GM12878 (cell line): ENCODE measurements at regions not wholly inside any gene's neighbourhood (a gene's known extent, or its start where the extent isn't known, plus 50 kb on each side); places are given as distances from the start of the nearest gene placed in this dataset.

ENCODE experiments used
- ATAC-seq: fragments of 200-7000 bp; cut with Tn5 transposase; 3 replicates; pipeline ENCODE4 v1.9.1; 2020; ENCODE audit warnings: mild to moderate bottlenecking, moderate library complexity
- BruUV-seq: library from RNA; stranded (reverse); fragments of 400-500 nt; replicated peaks from 2 replicates; lab custom pipeline; 2021; lab: Mats Ljungman, UMichigan
- CTCF ChIA-PET: fragments of 300-600 bp; sonication (Branson Sonifier 250); formaldehyde crosslinking; extraction: SDS; loops from one replicate; lab custom pipeline; 2021; ENCODE audit warnings: inconsistent platforms; lab: Yijun Ruan, JAX
- POLR2A ChIA-PET: fragments of 350-600 bp; formaldehyde crosslinking; extraction: SDS; loops from one replicate; lab custom pipeline; 2021; ENCODE audit warnings: inconsistent platforms; lab: Charles Lee
- RAD21 ChIA-PET: fragments of 300-600 bp; sonication (Branson Sonifier 250); formaldehyde crosslinking; loops from one replicate; lab custom pipeline; 2023; ENCODE audit warnings: antibody characterized with exemption; ENCODE audit not compliant: unreplicated experiment; lab: Charles Lee
- SMC1A ChIA-PET: fragments of 300-600 bp; sonication (Branson Sonifier 250); formaldehyde crosslinking; loops from one replicate; lab custom pipeline; 2023; ENCODE audit not compliant: unreplicated experiment, uncharacterized antibody; lab: Charles Lee
- DNase-seq: peaks from one replicate; pipeline ENCODE4 v3.0.0-alpha.2; 2011; ENCODE audit warnings: low read depth, low spot score
- FAIRE-seq: peaks from 3 replicates; lab custom pipeline; 2011; peaks lifted over from hg19 to GRCh38; lab: Jason Lieb, UNC
- H2AFZ ChIP-seq: 2 replicates; pipeline ENCODE4 v1.6.0; 2011; ENCODE audit warnings: low read depth, low read length, control low read depth; ENCODE audit not compliant: control insufficient read depth
- H3K27ac ChIP-seq: 2 replicates; pipeline ENCODE4 v1.5.1; 2011; ENCODE audit warnings: control low read depth; ENCODE audit not compliant: control insufficient read depth, insufficient read depth
- H3K27me3 ChIP-seq, 2 experiments: replicated peaks in 1 of 2; 2 replicates each; pipeline versions ENCODE4 v1.6.0 to v1.6.1; 2011; ENCODE audit warnings: low read length in 1 of 2; ENCODE audit not compliant: control insufficient read depth in 2 of 2, insufficient read depth in 2 of 2
- H3K36me3 ChIP-seq, 2 experiments: 2 replicates each; pipeline ENCODE4 v1.5.1; 2011; ENCODE audit warnings: low read length in 1 of 2; ENCODE audit not compliant: control insufficient read depth in 2 of 2, insufficient read depth in 2 of 2
- H3K4me1 ChIP-seq: 2 replicates; pipeline ENCODE4 v1.6.1; 2011; ENCODE audit warnings: mild to moderate bottlenecking, low read length, moderate library complexity, mixed read lengths; ENCODE audit not compliant: control insufficient read depth, insufficient read depth
- H3K4me2 ChIP-seq: 2 replicates; pipeline ENCODE4 v1.6.0; 2011; ENCODE audit warnings: control low read depth; ENCODE audit not compliant: control insufficient read depth, insufficient read depth
- H3K4me3 ChIP-seq: fragments of 200-600 bp; sonication (generic); 2 replicates; pipeline ENCODE4 v1.5.1; 2016
- H3K79me2 ChIP-seq: 2 replicates; pipeline ENCODE4 v1.6.0; 2011; ENCODE audit warnings: low read length; ENCODE audit not compliant: control insufficient read depth, insufficient read depth
- H3K9ac ChIP-seq: 2 replicates; pipeline ENCODE4 v1.8.0; 2011; ENCODE audit warnings: low read length, control low read depth, mixed read lengths; ENCODE audit not compliant: control insufficient read depth, insufficient read depth
- H3K9me3 ChIP-seq: replicated peaks from 3 replicates; pipeline ENCODE4 v1.5.1; 2011; ENCODE audit warnings: mild to moderate bottlenecking, low read length; ENCODE audit not compliant: control insufficient read depth, insufficient read depth
- H4K20me1 ChIP-seq: 2 replicates; pipeline ENCODE4 v1.6.0; 2011; ENCODE audit not compliant: control insufficient read depth, insufficient read depth
- CBX5 ChIP-seq: sonication (generic); IDR thresholded peaks from 2 replicates; pipeline ENCODE4 v1.6.1; 2016; ENCODE audit warnings: low read depth, moderate library complexity, mild to moderate bottlenecking, inconsistent platforms
- CHD4 ChIP-seq: fragments of 200-600 bp; sonication (generic); IDR thresholded peaks from 2 replicates; pipeline ENCODE4 v1.6.1; 2016; ENCODE audit warnings: mild to moderate bottlenecking
- CREM ChIP-seq: IDR thresholded peaks from 2 replicates; pipeline ENCODE4 v1.6.1; 2014; ENCODE audit warnings: antibody characterized with exemption, low read depth
- E2F8 ChIP-seq: fragments of 450-650 bp; IDR thresholded peaks from 2 replicates; pipeline ENCODE4 v1.6.1; 2018; ENCODE audit warnings: mild to moderate bottlenecking, low read depth, moderate library complexity; ENCODE audit not compliant: partially characterized antibody
- EP300 ChIP-seq, 2 experiments: fragments of 150-350 bp in 1 of 2; IDR thresholded peaks; 2 replicates each; pipeline ENCODE4 v1.6.1; 2011 to 2012; ENCODE audit warnings: low read depth in 2 of 2, low read length in 2 of 2, borderline replicate concordance in 1 of 2, improper control_type of control experiment in 1 of 2, inconsistent platforms in 1 of 2; ENCODE audit not compliant: control insufficient read depth in 1 of 2
- NFIC ChIP-seq: IDR thresholded peaks from 2 replicates; pipeline ENCODE4 v1.6.1; 2012; ENCODE audit warnings: low read depth, mild to moderate bottlenecking, inconsistent platforms, low read length, moderate library complexity
- RUNX3 ChIP-seq: IDR thresholded peaks from 2 replicates; pipeline ENCODE4 v1.6.1; 2012; ENCODE audit warnings: low read length, inconsistent platforms
- SMAD5 ChIP-seq: IDR thresholded peaks from 2 replicates; pipeline ENCODE4 v1.6.1; 2016; ENCODE audit warnings: antibody characterized with exemption, low read depth
- TARDBP ChIP-seq: IDR thresholded peaks from 2 replicates; pipeline ENCODE4 v1.6.1; 2016; ENCODE audit warnings: borderline replicate concordance
- TBL1XR1 ChIP-seq: IDR thresholded peaks from 2 replicates; pipeline ENCODE4 v1.6.1; 2012; ENCODE audit warnings: low read depth, low read length, improper control_type of control experiment
- ZBED1 ChIP-seq: IDR thresholded peaks from 2 replicates; pipeline ENCODE4 v1.6.1; 2016; ENCODE audit warnings: borderline replicate concordance
- in situ Hi-C: fragments of 300-500 bp; cut with MboI; formaldehyde crosslinking; loops from 9 replicates; pipeline ENCODE4 v1.14.3; 2018; ENCODE audit warnings: mixed read lengths
- intact Hi-C: fragments of 100-400 bp; cut with micrococcal nuclease; formaldehyde crosslinking; loops from one replicate; pipeline ENCODE4 v1.14.2; 2022; ENCODE audit not compliant: unreplicated experiment
- TF ChIP-seq, protein P1 (sequence below): IDR thresholded peaks from 2 replicates; pipeline ENCODE4 v1.6.1; 2012; ENCODE audit warnings: low read depth, low read length, improper control_type of control experiment
- TF ChIP-seq, protein P2 (sequence below): fragments of 450-650 bp; IDR thresholded peaks from 2 replicates; pipeline ENCODE4 v1.6.1; 2017; ENCODE audit warnings: antibody characterized with exemption, mild to moderate bottlenecking, moderate library complexity
- TF ChIP-seq, protein P3 (sequence below): fragments of 450-650 bp; formaldehyde crosslinking; IDR thresholded peaks from 2 replicates; pipeline ENCODE4 v1.4.0; 2022; ENCODE audit warnings: mild to moderate bottlenecking, moderate library complexity

DNA sequence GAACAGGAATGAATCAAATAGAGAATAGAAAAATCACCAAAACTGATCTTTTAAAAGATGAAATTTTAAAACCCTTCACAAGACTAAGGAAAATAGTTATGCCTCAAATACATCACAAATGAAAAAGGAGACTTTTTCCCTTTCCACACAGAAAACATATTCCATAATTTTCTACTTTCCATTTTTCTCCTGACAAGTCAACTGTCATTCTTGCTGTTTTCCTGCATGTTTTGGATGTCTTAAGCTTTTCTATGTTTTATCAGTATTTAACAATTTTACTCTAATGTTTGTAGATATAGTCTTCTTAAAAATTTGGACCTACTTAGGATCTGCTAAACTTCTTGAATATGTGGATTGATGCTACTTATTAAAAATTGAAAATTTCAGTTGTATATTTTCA lies 810.8 kb downstream of the OLFM4 start:
- no peaks in the 10 kb centered on the region for H3K36me3 ChIP-seq
- FAIRE-seq (no peak), DNase-seq (no peak), ATAC-seq (no peak)
- no peak overlapping the region for H3K27ac ChIP-seq
- no peaks in the 10 kb centered on the region for H3K9me3 ChIP-seq
- in situ Hi-C loops (no loop called here), intact Hi-C loops (no loop called here)
- ChIA-PET SMC1A (no interaction called here), CTCF (no interaction called here), POLR2A (no interaction called here), RAD21 (no interaction called here)
- H2AFZ ChIP-seq: no peak overlapping the region
- H3K4me2 ChIP-seq: no peak overlapping the region
- no peak overlapping the region for H3K9ac ChIP-seq
- no peaks in the 10 kb centered on the region for H4K20me1 ChIP-seq
- no peaks in the 10 kb centered on the region for H3K79me2 ChIP-seq
- no peaks in the 10 kb centered on the region for H3K27me3 ChIP-seq
- TF ChIP-seq TARDBP (no peak), CREM (no peak), NFIC (no peak), RUNX3 (no peak), EP300 (IDR thresholded peaks at IDR 0.05; ENCODE audit: borderline replicate concordance in 1 of 2, control insufficient read depth in 1 of 2, low read depth in 2 of 2, low read length in 2 of 2) (no peak), CHD4 (no peak), TBL1XR1 (no peak), ZBED1 (no peak), CBX5 (no peak), E2F8 (no peak), SMAD5 (no peak)
- TF ChIP-seq, protein P1, sequence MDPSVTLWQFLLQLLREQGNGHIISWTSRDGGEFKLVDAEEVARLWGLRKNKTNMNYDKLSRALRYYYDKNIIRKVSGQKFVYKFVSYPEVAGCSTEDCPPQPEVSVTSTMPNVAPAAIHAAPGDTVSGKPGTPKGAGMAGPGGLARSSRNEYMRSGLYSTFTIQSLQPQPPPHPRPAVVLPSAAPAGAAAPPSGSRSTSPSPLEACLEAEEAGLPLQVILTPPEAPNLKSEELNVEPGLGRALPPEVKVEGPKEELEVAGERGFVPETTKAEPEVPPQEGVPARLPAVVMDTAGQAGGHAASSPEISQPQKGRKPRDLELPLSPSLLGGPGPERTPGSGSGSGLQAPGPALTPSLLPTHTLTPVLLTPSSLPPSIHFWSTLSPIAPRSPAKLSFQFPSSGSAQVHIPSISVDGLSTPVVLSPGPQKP: no peak
- TF ChIP-seq, protein P2, sequence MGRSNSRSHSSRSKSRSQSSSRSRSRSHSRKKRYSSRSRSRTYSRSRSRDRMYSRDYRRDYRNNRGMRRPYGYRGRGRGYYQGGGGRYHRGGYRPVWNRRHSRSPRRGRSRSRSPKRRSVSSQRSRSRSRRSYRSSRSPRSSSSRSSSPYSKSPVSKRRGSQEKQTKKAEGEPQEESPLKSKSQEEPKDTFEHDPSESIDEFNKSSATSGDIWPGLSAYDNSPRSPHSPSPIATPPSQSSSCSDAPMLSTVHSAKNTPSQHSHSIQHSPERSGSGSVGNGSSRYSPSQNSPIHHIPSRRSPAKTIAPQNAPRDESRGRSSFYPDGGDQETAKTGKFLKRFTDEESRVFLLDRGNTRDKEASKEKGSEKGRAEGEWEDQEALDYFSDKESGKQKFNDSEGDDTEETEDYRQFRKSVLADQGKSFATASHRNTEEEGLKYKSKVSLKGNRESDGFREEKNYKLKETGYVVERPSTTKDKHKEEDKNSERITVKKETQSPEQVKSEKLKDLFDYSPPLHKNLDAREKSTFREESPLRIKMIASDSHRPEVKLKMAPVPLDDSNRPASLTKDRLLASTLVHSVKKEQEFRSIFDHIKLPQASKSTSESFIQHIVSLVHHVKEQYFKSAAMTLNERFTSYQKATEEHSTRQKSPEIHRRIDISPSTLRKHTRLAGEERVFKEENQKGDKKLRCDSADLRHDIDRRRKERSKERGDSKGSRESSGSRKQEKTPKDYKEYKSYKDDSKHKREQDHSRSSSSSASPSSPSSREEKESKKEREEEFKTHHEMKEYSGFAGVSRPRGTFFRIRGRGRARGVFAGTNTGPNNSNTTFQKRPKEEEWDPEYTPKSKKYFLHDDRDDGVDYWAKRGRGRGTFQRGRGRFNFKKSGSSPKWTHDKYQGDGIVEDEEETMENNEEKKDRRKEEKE: no peak
- TF ChIP-seq, protein P3, sequence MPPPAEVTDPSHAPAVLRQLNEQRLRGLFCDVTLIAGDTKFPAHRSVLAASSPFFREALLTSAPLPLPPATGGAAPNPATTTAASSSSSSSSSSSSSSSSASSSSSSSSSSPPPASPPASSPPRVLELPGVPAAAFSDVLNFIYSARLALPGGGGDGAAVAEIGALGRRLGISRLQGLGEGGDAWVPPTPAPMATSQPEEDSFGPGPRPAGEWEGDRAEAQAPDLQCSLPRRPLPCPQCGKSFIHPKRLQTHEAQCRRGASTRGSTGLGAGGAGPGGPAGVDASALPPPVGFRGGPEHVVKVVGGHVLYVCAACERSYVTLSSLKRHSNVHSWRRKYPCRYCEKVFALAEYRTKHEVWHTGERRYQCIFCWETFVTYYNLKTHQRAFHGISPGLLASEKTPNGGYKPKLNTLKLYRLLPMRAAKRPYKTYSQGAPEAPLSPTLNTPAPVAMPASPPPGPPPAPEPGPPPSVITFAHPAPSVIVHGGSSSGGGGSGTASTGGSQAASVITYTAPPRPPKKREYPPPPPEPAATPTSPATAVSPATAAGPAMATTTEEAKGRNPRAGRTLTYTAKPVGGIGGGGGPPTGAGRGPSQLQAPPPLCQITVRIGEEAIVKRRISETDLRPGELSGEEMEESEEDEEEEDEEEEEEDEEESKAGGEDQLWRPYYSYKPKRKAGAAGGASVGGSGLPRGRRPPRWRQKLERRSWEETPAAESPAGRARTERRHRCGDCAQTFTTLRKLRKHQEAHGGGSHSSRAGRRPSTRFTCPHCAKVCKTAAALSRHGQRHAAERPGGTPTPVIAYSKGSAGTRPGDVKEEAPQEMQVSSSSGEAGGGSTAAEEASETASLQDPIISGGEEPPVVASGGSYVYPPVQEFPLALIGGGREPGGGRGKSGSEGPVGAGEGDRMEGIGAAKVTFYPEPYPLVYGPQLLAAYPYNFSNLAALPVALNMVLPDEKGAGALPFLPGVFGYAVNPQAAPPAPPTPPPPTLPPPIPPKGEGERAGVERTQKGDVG (CRISPR knock-in tag): no peak
- H3K4me3 ChIP-seq: no peak overlapping the region
- no peaks in the 10 kb centered on the region for H3K4me1 ChIP-seq
- BruUV-seq: no TSS peak
